Posterior vena cava (tissue), 2 donors: ENCODE measurements at regions not wholly inside any gene's neighbourhood (a gene's known extent, or its start where the extent isn't known, plus 50 kb on each side); places are given as distances from the start of the nearest gene placed in this dataset.

Source experiments
- DNase-seq: peaks from one replicate; pipeline ENCODE4 v3.0.0-alpha.2; 2020; ENCODE audit warnings: low spot score
- intact Hi-C, 2 donors: fragments of 100-400 bp; cut with DNase I; formaldehyde crosslinking; loops; one replicate each; pipeline versions ENCODE4 v1.14.1 to v1.14.2; 2022 to 2023
- donor health status: DM: yes; HTN: yes; CAD: no.
- donor health status: DM: yes; HTN: yes; CAD: no.

GRCh38 chr18:43547456-43547855 is 270.2 kb upstream of the SYT4 start:
- no peak for DNase-seq
- intact Hi-C loops, result no loop called here

GRCh38 chr18:43559507-43559906 is 282.2 kb upstream of the SYT4 start:
- DNase-seq, result no peak
- intact Hi-C loops, result no loop called here

- intact Hi-C loops, result no loop called here
Observed at GRCh38 chr18:43563780-43564179, 286.5 kb upstream of the SYT4 start.

GRCh38 chr18:43570593-43570992 is 293.3 kb upstream of the SYT4 start:
- intact Hi-C loops, result no loop called here

More at GRCh38 chr18:43563780-43564179, 286.5 kb upstream of the SYT4 start:
- DNase-seq, result no peak

GRCh38 chr18:43571078-43571689 is 293.9 kb upstream of the SYT4 start:
- intact Hi-C loops, result no loop called here
- no peak for DNase-seq

More at GRCh38 chr18:43570593-43570992, 293.3 kb upstream of the SYT4 start:
- DNase-seq, result no peak

- DNase-seq, result no peak
- intact Hi-C loops, result no loop called here
Observed at GRCh38 chr18:43572163-43572562, 294.9 kb upstream of the SYT4 start.

GRCh38 chr18:43574974-43575373 is 297.7 kb upstream of the SYT4 start:
- DNase-seq, result no peak
- intact Hi-C loops, result no loop called here

GRCh38 chr18:43578211-43578610 is 300.9 kb upstream of the SYT4 start:
- intact Hi-C loops, result no loop called here
- no peak for DNase-seq

- intact Hi-C loops, result no loop called here
- no peak for DNase-seq
Observed at GRCh38 chr18:43578706-43579105, 301.4 kb upstream of the SYT4 start.

GRCh38 chr18:43581936-43582519 is 304.7 kb upstream of the SYT4 start:
- DNase-seq, result no peak
- intact Hi-C loops, result no loop called here

GRCh38 chr18:43587538-43588153 is 310.4 kb upstream of the SYT4 start:
- DNase-seq, result no peak
- intact Hi-C loops, result no loop called here

- DNase-seq, result no peak
Observed at GRCh38 chr18:43588838-43589237, 311.5 kb upstream of the SYT4 start.

GRCh38 chr18:43589611-43590151 is 312.4 kb upstream of the SYT4 start:
- peak; percentile 72 for DNase-seq
- intact Hi-C loops, result no loop called here

More at GRCh38 chr18:43588838-43589237, 311.5 kb upstream of the SYT4 start:
- intact Hi-C loops, result no loop called here

GRCh38 chr18:43590182-43590903 is 313.1 kb upstream of the SYT4 start:
- intact Hi-C loops, result no loop called here
- peak; percentile 75 for DNase-seq

- intact Hi-C loops, result no loop called here
Observed at GRCh38 chr18:43592269-43592668, 315.0 kb upstream of the SYT4 start.

GRCh38 chr18:43596105-43596712 is 318.9 kb upstream of the SYT4 start:
- intact Hi-C loops, result no loop called here
- DNase-seq, result no peak

More at GRCh38 chr18:43592269-43592668, 315.0 kb upstream of the SYT4 start:
- DNase-seq, result no peak

- DNase-seq, result no peak
- intact Hi-C loops, result no loop called here
Observed at GRCh38 chr18:43601432-43601831, 324.1 kb upstream of the SYT4 start.

GRCh38 chr18:43605224-43605623 is 327.9 kb upstream of the SYT4 start:
- no peak for DNase-seq
- intact Hi-C loops, result no loop called here

GRCh38 chr18:43606795-43607194 is 329.5 kb upstream of the SYT4 start:
- intact Hi-C loops, result no loop called here
- DNase-seq, result no peak

- intact Hi-C loops, result no loop called here
- no peak for DNase-seq
Observed at GRCh38 chr18:43620936-43621335, 343.6 kb upstream of the SYT4 start.
